HUES48 (cell line): ENCODE measurements at regions not wholly inside any gene's neighbourhood (a gene's known extent, or its start where the extent isn't known, plus 50 kb on each side); places are given as distances from the start of the nearest gene placed in this dataset.

Source experiments
- H3K27ac ChIP-seq: one replicate; pipeline ENCODE4 v1.7.0; 2013; ENCODE audit warnings: low read depth, low read length, inconsistent platforms
- H3K27me3 ChIP-seq: 2 replicates; pipeline ENCODE4 v1.6.1; 2013; ENCODE audit warnings: mild to moderate bottlenecking, low read length; ENCODE audit not compliant: control insufficient read depth, insufficient read depth
- H3K36me3 ChIP-seq: 2 replicates; pipeline ENCODE4 v1.6.1; 2013; ENCODE audit warnings: low read length; ENCODE audit not compliant: control insufficient read depth, insufficient read depth
- H3K4me1 ChIP-seq: 2 replicates; pipeline ENCODE4 v1.6.1; 2013; ENCODE audit warnings: mild to moderate bottlenecking, low read length; ENCODE audit not compliant: control insufficient read depth, insufficient read depth
- H3K4me3 ChIP-seq: 2 replicates; pipeline ENCODE4 v1.5.1; 2013; ENCODE audit warnings: mild to moderate bottlenecking, low read depth, low read length
- H3K9ac ChIP-seq: 2 replicates; pipeline ENCODE4 v1.6.1; 2013; ENCODE audit warnings: mild to moderate bottlenecking, low read depth, low read length, moderate library complexity
- H3K9me3 ChIP-seq: 2 replicates; pipeline ENCODE4 v1.6.1; 2013; ENCODE audit warnings: low read length; ENCODE audit not compliant: control insufficient read depth, insufficient read depth

- no peak overlapping the region for H3K27ac ChIP-seq
Observed at GRCh38 chr14:29035134-29035533, 268.5 kb downstream of the FOXG1 start.

GRCh38 chr14:29037411-29037810, 270.8 kb downstream of the FOXG1 start:
- H3K4me1 ChIP-seq: peaks cover 10% of the 10 kb centered on the region
- H3K9me3 ChIP-seq: no peaks in the 10 kb centered on the region
- no peak overlapping the region for H3K9ac ChIP-seq
- no peaks in the 10 kb centered on the region for H3K27me3 ChIP-seq
- no peaks in the 10 kb centered on the region for H3K36me3 ChIP-seq
- H3K27ac ChIP-seq: no peak overlapping the region
- H3K4me3 ChIP-seq: no peak overlapping the region

More at GRCh38 chr14:29035134-29035533, 268.5 kb downstream of the FOXG1 start:
- H3K4me1 ChIP-seq: peaks cover 13% of the 10 kb centered on the region
- no peak overlapping the region for H3K9ac ChIP-seq
- no peaks in the 10 kb centered on the region for H3K27me3 ChIP-seq
- no peaks in the 10 kb centered on the region for H3K9me3 ChIP-seq
- H3K4me3 ChIP-seq: no peak overlapping the region
- H3K36me3 ChIP-seq: no peaks in the 10 kb centered on the region

GRCh38 chr14:29039171-29039570, 272.6 kb downstream of the FOXG1 start:
- Histone ChIP-seq H3K9me3 (no peaks in the 10 kb centered on the region), H3K27me3 (no peaks in the 10 kb centered on the region), H3K27ac (peak overlapping the region; percentile 24), H3K4me3 (no peak overlapping the region), H3K4me1 (peaks cover 10% of the 10 kb centered on the region), H3K9ac (no peak overlapping the region), H3K36me3 (no peaks in the 10 kb centered on the region)

GRCh38 chr14:29042551-29042950, 276.0 kb downstream of the FOXG1 start:
- H3K4me1 ChIP-seq: peaks cover 10% of the 10 kb centered on the region
- no peaks in the 10 kb centered on the region for H3K27me3 ChIP-seq

GRCh38 chr14:29043737-29044136, 277.1 kb downstream of the FOXG1 start:
- no peak overlapping the region for H3K9ac ChIP-seq
- no peaks in the 10 kb centered on the region for H3K36me3 ChIP-seq
- no peak overlapping the region for H3K27ac ChIP-seq
- H3K4me1 ChIP-seq: peaks cover 8% of the 10 kb centered on the region
- H3K4me3 ChIP-seq: no peak overlapping the region
- H3K9me3 ChIP-seq: no peaks in the 10 kb centered on the region
- H3K27me3 ChIP-seq: no peaks in the 10 kb centered on the region

More at GRCh38 chr14:29042551-29042950, 276.0 kb downstream of the FOXG1 start:
- no peak overlapping the region for H3K27ac ChIP-seq
- H3K9ac ChIP-seq: no peak overlapping the region
- no peaks in the 10 kb centered on the region for H3K36me3 ChIP-seq
- H3K9me3 ChIP-seq: no peaks in the 10 kb centered on the region
- H3K4me3 ChIP-seq: no peak overlapping the region

- Histone ChIP-seq H3K9me3 (peaks cover 3% of the 10 kb centered on the region), H3K4me1 (no peaks in the 10 kb centered on the region), H3K27ac (no peak overlapping the region), H3K36me3 (no peaks in the 10 kb centered on the region), H3K4me3 (no peak overlapping the region), H3K27me3 (no peaks in the 10 kb centered on the region), H3K9ac (no peak overlapping the region)
Observed at GRCh38 chr14:29045237-29045636, 278.6 kb downstream of the FOXG1 start.

- H3K4me3 ChIP-seq: no peak overlapping the region
- no peak overlapping the region for H3K9ac ChIP-seq
- H3K27ac ChIP-seq: no peak overlapping the region
- H3K36me3 ChIP-seq: no peaks in the 10 kb centered on the region
- H3K9me3 ChIP-seq: peaks cover 3% of the 10 kb centered on the region
- peaks cover 5% of the 10 kb centered on the region; the same call in 1 of the 2 replicates for H3K4me1 ChIP-seq
- H3K27me3 ChIP-seq: no peaks in the 10 kb centered on the region
Observed at GRCh38 chr14:29054119-29054518, 287.5 kb downstream of the FOXG1 start.

- Histone ChIP-seq H3K4me3 (no peak overlapping the region), H3K27ac (no peak overlapping the region), H3K36me3 (no peaks in the 10 kb centered on the region), H3K9ac (no peak overlapping the region), H3K9me3 (no peaks in the 10 kb centered on the region), H3K4me1 (peaks cover 5% of the 10 kb centered on the region; the same call in 1 of the 2 replicates), H3K27me3 (no peaks in the 10 kb centered on the region)
Observed at GRCh38 chr14:29056041-29056566, 289.5 kb downstream of the FOXG1 start.

- Histone ChIP-seq H3K27me3 (no peaks in the 10 kb centered on the region), H3K9ac (no peak overlapping the region)
Observed at GRCh38 chr14:29061702-29062101, 295.1 kb downstream of the FOXG1 start.

GRCh38 chr14:29062466-29062865, 295.9 kb downstream of the FOXG1 start:
- no peak overlapping the region for H3K4me3 ChIP-seq
- H3K27me3 ChIP-seq: no peaks in the 10 kb centered on the region
- H3K36me3 ChIP-seq: no peaks in the 10 kb centered on the region
- no peak overlapping the region for H3K9ac ChIP-seq
- H3K4me1 ChIP-seq: no peaks in the 10 kb centered on the region
- H3K27ac ChIP-seq: no peak overlapping the region
- no peaks in the 10 kb centered on the region for H3K9me3 ChIP-seq

More at GRCh38 chr14:29061702-29062101, 295.1 kb downstream of the FOXG1 start:
- no peak overlapping the region for H3K27ac ChIP-seq
- no peak overlapping the region for H3K4me3 ChIP-seq
- no peaks in the 10 kb centered on the region for H3K9me3 ChIP-seq
- no peaks in the 10 kb centered on the region for H3K36me3 ChIP-seq
- no peaks in the 10 kb centered on the region for H3K4me1 ChIP-seq

GRCh38 chr14:29062976-29063375, 296.4 kb downstream of the FOXG1 start:
- H3K4me3 ChIP-seq: no peak overlapping the region
- H3K9me3 ChIP-seq: no peaks in the 10 kb centered on the region

More at GRCh38 chr14:29062976-29063375, 296.4 kb downstream of the FOXG1 start:
- Histone ChIP-seq H3K36me3 (no peaks in the 10 kb centered on the region), H3K27ac (no peak overlapping the region), H3K27me3 (no peaks in the 10 kb centered on the region), H3K4me1 (no peaks in the 10 kb centered on the region), H3K9ac (no peak overlapping the region)
